Activated CD4-positive, CD25-positive, alpha-beta regulatory T cell treated with anti-CD3 and anti-CD28 coated beads, Interleukin-2, amount 50 U/mL, for 24 hours (primary cell): ENCODE measurements at regions not wholly inside any gene's neighbourhood (a gene's known extent, or its start where the extent isn't known, plus 50 kb on each side); places are given as distances from the start of the nearest gene placed in this dataset.
"Not testable (repeated sequence)": the region's sequence is repeated elsewhere in the genome, so short reads cannot be mapped to it uniquely, and the experiment has no call there.

Experiments used
- ATAC-seq, 2 donors: fragments of 150-1000 bp; cut with Tn5 transposase; one replicate each; pipeline ENCODE4 v1.10.0; 2021; ENCODE audit warnings: mild to moderate bottlenecking in 1 of 2, moderate library complexity in 1 of 2

DNA sequence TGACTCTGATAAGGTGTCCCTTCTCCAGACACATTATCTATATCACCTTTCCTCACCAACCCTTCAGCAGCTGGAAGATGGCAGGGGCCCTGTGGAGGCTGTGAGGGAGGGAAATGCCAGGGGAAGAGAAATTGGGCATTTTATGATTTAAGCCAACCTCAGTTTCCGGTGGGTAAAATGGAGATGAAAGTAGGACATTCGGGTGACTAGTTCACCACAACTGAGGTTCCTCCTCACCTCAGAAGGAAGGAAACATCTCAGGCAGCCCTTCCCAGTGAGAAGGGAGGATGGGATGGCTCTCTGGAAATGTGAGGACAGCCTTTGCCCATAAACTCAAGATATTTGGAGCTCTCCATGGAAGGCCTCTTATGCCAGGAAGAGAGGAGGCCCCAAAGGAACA is 251.5 kb downstream of the MID1IP1 start:
- ATAC-seq, result no peak

DNA sequence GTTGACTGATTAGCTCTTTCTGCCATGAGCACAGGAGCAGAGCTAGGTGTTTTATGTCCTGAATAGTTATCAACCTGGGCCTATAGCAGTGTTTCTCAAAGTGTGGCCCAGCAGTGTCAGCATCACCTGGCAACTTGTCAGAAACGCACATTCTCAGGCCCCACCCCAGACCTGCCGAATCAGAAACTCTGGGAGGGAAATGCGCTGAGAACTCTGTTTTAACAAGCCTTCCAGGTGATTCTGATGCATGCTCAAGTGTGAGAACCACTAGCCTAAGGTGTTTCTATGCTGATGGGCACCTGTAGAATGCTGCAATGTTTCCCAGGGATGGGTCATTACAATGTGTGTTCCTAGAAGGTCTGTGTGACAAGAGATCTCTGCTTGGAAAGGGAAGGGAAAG is 257.5 kb downstream of the MID1IP1 start:
- no peak for ATAC-seq

DNA sequence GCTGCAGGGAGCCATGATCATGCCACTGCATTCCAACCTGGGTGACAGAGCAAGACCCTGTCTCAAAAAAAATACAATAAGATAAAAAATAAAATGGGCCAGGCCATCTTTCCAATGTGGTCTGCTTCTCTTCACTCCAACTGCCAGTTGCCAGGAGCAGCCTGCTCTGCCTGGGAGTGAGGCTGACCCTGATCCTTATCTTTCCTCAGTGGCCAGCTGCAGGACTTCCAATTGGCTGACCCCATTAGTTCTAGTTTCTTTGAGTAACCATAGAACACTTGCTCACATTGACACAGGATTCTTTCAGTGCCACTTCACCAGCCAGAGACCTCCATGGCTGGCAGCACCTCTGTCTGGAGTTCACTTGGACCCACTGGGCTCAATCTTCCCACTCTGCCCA is 258.6 kb downstream of the MID1IP1 start:
- no peak for ATAC-seq

DNA sequence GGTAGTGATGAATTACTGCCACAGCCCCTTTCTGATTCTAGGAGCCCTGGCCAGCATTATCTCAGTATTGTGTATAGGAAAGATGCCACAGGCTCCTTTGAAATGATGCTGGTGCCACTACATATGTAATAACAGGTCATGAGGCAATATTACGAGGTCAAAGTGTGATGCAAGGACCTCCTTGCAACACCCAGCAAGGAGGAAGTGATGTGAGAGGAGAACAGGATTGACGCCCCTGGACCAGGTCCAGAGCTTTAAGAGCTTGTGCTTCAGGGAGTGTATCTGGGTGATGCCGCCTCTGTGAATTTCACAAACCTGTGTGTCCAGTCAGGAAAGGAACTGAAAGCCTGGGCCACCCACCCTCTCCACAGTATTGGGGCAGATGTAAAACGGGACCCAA is 261.8 kb downstream of the MID1IP1 start:
- no peak for ATAC-seq

DNA sequence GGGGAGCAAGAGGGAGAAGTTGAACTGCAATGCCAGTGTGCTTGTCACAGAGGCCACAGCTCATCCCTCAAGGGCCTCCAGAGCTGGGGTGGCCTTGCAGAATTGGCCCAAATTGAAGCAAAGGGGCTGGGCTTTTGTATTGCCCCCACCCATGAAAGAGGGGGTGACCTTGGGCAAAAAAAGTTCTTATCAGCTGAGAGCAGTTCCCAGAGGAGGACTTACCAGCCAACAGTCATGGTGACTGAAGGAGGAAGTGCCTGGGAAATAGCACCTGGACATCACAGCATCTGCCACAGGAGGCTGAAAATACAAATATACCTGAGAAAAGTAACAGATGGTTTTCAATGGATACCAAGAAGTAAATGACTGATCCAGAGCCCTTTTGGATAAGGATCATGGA is 262.4 kb downstream of the MID1IP1 start:
- no peak for ATAC-seq

DNA sequence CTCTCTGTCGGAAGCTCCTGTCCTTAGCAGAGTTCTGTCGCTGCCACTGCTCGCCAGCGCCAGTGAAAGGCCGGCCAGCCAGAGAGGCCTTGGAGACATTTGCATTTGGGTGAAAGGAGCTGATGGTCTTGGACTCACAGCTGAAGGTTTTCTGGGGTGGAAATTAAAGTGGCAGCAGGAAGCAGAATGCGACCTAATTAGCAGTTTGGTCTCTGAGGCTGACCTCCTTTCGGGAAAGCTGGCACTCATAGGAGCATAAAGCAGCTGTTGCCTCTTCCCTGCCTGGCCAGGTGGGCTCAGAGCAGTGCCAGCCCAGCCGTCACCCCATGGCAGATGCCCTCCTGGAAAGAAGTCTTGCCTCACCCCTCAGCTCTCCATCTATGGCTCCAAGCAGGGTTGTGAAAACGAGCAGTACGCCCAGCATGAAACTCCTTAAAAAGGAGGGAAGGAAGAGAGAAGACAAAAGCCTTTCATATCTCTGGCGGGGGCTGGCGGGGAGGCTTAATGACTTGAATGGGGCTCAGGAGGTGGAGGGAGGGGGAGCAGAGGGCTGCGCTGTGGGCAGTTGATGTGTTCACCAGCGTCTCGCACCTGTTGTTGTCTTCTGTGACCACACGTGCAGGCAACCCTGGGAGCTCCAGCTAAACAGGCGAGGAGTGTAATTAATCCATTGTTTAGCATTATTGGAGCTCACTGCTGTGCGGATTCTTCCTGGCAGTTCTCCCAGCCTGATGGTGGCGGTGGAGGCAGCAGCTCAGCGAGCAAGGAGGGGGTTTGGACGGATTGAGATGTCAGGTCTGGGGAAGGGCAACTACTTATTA is 264.0 kb downstream of the MID1IP1 start:
- ATAC-seq, result no peak

DNA sequence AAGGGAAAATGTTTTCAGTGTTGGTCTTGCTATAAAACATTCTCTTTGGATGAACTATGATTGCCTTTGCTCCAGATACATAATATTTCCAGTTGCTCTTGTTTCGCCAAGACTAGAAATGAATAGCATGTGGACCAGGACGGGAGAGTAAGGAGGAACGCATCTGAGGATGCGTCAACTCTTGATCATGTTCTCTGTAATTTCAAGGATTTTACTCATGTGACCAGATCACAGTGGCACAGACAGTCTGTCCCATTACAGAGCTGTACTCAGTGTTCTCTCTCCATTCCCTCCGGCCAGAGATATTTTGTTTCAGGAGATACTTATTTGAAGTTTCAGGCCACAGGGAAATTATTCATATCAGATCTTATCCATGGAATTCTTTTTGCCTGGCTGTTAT is 266.6 kb downstream of the MID1IP1 start:
- no peak for ATAC-seq

DNA sequence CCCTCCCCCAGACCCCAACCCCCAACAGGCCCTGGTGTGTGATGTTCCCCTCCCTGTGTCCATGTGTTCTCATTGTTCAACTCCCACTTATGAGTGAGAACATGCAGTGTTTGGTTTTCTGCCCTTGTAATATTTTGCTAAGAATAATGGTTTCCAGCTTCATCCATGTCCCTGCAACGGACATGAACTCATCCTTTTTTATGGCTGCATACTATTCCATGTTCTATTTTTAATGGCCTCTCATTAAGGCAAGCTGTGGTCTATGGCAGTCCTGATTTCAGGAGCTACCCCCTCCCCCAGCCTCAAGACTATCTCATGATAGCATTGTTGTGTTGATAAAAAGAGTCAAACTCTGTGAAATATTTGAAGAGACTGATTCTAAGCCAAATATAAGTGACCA is 267.4 kb downstream of the MID1IP1 start:
- not testable (repeated sequence) for ATAC-seq

DNA sequence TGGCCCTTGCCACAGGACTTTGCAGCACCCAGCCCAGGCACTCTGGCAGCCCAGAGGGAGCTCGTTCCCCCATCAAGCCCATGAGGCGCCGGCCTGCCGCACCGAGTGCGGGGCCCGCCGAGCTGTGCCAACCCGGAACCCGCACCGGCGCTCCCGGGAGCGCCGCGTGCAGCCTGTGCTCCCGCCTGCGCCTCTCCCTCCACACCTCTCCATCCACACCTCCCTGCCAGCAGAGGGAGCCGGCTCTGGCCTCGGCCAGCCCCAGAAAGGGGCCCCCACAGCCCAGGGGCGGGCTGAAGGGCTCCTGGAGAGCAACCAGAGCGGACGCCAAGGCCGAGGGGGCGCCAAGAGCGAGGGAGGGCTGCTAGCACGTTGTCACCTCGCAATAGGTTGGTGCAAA is 268.8 kb downstream of the MID1IP1 start:
- ATAC-seq, result no peak

DNA sequence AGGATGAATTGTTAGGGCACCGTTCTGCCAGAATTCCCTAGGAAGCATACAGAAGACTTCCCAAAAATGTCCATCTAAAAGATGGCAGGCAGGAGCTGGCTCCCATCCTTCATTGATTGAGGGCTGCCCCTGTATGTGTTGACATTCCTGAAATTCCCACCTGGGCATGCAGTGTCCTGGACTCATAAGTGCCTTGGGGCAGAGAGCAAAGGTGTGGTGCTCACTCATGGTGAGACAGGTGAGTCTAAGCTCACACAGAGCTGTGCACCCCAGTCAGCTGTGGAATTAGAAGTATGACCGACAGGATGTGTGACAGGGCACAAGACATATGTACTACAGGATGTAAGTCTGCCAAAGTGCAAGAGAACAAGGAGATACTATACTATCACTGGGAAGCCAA is 271.9 kb downstream of the MID1IP1 start:
- no peak for ATAC-seq

DNA sequence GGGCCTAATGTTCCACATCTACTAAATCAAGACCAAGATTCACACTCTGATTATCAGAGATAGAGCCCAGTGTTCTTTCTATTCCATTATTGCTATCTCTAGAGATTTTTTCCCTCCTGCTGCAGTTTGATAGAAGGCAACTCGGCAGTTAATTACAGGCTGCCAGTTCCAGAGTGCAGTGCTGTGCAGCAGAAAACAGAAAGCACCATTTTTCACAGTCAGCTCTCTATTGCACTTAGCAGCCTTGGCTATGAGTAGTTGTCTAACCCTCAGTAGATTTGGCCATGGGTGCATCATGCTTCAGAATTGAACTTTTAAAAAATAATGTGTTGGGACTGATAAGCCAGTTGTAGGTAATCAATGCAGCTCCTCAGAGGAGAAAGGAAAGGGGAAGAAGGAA is 295.3 kb downstream of the MID1IP1 start:
- ATAC-seq, result no peak

DNA sequence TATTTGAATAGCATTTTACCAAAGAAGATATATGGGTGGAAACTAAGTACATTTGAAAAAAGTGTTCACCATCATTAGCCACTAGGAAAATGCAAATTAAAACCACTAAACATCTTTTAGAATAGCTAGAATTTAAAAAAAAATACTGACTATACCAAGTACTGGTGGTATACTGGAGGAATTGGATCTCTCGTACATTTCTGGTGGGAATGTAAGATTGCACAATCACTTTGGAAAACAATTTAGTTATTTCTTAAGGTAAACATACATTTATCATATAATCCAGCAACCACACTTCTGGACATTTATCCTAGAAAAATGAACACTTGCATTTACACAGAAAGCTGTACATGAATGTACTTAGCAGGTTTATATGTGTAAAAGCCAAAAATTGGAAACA is 303.5 kb downstream of the MID1IP1 start:
- no peak for ATAC-seq

DNA sequence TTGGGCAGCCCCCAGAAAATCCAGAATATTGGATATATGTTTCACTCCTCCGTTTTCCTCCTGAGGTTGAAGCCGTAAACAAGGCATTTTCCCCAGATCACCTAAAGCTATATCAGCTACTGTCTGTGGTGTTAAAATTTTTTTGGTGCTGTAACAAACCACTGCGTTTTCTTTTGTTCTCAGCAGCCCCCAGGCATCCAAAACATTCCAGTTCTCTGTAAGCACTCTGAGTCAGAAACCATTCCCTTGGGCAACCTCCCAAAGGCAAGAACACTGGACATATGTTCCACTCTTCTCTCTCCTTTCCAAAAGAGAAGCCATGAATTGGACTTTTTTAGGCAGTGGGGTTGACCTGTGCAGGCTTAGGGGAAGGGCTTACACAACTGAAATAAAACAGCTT is 310.9 kb downstream of the MID1IP1 start:
- ATAC-seq, result no peak

DNA sequence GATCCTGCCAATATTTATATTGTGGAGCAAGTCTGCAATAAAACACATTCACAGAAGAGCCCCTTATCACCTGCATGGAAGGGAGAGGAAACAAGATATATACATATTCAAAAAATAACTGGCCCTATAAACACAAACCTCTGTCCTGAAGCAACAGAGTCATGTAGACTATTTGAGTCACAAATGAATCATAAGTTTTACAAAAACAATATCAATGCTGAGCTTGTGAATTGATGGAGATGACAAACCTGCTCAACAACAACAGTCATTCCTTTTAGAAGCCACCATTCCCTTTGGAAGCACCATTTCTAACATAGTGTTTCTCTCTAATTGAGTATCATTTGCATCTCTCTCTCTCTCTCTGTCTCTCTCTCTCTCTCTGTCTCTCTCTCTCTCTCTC is 313.9 kb downstream of the MID1IP1 start:
- no peak for ATAC-seq

DNA sequence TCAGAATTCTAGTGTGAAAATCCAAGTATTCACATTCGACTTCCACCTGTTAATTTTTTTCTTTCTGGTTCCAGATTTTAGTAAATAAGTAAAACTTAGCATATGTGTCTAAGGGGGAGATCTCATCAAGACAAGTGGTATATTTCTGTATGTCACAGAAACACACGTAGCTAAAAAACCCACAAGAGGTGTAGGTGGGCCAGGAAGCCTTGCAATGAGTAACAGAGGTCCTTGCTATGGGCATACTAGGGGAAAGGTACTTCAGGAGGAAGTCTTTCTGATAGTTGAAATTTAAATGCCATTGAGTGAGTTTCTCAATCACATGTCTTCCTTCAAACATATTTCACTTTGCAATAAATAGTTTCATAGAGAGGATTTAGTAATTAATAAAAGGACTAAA is 315.8 kb downstream of the MID1IP1 start:
- no peak for ATAC-seq

DNA sequence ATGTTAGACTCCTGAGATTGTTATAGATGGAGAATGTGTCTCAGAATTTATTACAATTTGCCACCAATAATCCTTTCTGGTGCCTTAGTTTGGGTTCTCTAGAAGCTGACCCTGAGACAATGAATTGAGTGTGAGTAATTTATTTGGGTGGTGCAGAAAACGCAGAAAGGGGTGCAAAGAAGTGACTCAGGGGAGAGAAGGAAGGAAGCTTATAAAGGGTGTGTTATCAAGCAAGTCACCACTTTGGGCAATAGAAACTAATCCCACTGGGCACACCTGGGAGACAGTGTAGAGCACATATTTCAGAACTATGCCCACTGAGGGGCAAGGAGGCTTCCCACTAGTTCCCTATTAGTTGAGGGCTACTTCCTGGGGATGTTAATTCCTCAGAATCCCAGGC is 320.6 kb downstream of the MID1IP1 start:
- no peak for ATAC-seq

DNA sequence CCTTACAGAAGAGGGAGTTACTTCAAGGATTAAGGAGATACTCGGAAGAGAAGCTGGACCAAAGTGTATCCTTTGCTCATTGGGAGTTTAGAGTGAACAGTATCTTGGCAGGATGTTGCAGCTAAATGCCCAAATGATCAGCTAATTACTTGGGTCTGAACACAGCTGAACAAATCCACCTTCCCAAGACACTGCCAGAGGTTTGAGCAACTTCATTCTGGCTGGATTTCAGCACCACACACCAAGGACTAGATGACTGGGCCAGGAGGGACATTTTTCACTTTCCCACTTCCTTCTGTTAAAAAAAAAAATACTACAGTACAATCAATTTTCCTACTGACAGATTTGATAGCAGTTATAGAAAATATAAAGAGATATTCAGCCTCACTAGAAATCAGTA is 324.6 kb downstream of the MID1IP1 start:
- ATAC-seq, result no peak

DNA sequence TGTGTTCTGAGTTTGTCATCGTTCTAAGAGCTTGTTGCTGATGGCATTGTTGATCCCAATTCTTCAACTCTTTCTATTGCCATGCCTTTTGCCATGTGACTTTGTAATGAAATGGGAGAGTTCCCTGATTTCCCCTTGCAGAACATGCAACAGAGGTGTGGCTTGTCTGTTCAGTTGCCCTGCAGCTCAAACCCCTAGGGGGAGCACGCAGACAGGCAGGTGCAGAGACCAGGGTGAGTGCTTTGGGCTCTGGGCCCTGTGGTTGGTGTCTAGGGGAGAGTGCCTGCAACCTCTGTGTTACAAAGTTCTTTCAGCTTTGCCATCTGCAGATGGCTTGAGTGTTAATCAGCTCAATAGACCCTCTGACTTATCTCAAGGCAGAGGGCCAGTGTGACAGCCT is 332.7 kb downstream of the MID1IP1 start:
- ATAC-seq, result peak in 1 of 2 donors; percentile 43

DNA sequence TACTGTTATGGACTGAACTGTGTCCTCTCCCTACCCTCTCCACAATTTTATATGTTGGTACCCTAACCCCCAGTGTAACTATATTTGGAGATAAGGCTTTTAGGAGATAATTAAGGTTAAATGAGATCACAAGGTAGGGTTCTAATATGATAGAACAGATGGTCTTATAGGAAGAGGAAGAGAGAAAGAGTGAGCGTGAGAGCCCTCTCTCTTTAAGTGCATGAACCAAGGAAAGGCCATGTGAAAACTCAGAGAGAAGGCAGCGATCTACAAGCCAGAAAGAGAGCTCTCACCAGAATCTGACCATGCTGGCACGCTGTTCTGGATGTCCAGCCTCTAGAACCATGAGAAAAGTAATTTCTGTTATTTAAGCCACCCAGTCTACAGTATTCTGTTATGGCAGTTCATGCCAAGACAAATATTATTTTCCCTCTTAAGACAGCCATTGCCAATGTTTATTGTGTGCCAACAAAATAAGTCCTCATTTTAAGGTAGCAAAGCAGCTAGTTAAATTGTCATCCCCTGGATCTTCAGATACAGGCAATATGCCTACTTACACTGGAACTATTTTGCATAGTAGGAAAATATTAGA is 336.2 kb downstream of the MID1IP1 start:
- ATAC-seq, result no peak

DNA sequence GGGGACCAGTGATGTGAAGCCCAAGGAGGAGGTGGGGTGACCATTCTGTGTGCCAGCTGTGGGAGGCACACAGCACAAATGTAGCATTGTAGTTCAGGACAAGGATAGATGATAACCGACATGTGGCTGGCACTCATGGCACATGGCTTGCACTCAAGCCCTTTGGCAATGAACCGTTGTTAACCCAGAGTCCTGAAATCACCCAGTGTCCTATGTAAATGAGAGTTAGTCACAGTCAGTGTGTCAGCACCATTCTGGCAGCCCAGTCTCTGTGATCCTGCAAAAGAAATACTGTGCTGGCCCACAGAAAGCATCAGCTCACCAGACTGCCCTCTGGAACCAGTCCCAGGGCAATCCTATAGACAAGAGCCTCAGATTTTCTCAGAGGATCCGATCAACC is 339.3 kb downstream of the MID1IP1 start:
- no peak for ATAC-seq

DNA sequence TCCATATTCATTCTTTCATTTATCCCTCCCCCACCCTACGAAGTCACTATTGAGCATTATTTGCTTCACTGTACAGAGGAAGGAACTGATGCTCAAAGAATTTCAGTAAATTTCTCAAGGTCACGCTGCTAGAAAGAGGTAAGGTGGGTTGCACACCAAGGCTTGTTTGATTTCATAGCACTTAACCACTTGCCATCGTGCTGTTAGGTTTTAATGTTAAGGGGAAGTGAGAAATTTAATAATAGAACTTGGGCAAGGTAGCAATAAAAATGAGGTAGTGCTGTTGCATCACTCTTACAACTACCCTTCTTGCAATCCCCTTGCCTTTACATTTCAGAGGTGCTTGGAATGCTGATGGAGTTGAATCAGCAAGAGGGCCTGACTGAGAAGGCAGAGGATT is 343.1 kb downstream of the MID1IP1 start:
- ATAC-seq, result no peak

DNA sequence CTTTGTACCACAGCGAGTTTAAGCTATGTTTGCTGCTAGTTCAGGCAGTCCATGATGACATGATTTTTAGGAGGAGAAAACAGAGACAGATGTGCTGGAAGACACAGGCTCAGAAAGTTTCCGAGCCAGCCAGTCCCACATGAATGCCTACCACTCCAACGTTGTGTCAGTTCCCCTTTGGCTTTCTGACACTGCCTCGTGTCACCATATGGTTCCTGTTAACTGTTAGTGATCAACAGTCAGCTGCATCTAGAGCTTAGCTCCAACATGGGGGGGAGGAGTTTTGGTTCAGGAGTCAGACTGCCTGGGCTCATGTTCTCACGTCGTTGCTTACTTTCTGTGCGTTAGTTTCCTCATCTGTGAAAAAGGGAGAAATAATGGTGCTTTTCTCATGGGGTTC is 343.7 kb downstream of the MID1IP1 start:
- no peak for ATAC-seq

DNA sequence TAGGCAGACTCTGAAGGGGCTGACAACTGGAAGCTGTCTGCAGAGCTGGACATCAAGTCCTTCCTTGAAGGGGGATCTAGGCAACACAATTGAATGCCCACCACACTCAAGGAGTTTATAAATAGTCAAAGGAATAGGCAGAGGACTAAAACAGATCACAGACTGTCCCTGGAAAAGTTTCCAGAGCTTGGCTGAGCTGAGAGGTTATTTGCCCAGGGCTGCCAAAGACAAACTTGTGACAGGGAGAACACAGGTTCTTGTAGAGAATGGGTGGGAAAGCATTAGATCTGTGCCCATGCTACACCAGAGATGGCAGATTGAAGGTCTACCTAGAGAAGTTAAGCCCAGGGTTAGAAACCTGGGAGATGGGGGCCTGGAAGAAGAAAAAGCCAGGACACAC is 344.6 kb downstream of the MID1IP1 start:
- ATAC-seq, result no peak

DNA sequence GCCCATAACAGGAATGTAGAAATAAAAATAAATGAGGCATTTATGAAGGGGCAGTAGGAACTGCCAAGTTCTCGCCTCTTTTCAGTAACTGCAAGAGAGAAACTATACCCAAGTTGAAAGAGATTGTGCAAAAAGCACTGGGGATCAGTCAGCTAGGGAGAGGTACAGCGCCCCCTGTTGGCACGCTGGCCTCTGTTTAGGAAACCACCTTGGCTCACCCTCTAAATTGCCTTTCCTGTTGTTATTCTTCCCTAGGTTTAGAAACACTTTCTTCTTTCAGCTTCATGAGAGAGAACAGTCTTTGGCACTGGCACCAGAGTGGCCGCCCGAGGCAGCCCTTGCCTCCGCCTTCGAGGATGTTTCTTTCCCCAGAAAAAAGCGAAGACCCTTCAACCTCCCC is 348.5 kb downstream of the MID1IP1 start:
- no peak for ATAC-seq

DNA sequence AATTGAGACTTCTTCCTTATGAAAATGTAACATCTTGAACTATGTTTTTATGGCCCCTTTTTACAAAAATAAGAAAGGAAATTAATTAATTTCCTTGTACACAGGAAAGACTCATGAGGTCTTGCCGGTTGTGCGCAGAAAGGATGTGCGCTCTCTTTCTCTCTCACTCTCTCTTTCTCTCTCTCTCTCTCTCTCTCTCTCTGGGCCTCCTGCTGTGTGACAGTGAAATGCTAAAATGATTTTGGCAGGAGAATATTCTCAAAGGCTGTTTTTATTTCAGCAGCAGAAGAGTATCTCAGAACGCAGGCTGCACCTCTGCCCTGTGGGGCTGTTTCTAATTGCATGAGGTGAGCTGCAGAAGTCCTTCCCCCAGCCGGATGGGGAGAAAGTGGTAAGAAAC is 349.0 kb downstream of the MID1IP1 start:
- no peak for ATAC-seq
